ENCODE measurements at regions not wholly inside any gene's neighbourhood (a gene's known extent, or its start where the extent isn't known, plus 50 kb on each side); places are given as distances from the start of the nearest gene placed in this dataset.

DNA sequence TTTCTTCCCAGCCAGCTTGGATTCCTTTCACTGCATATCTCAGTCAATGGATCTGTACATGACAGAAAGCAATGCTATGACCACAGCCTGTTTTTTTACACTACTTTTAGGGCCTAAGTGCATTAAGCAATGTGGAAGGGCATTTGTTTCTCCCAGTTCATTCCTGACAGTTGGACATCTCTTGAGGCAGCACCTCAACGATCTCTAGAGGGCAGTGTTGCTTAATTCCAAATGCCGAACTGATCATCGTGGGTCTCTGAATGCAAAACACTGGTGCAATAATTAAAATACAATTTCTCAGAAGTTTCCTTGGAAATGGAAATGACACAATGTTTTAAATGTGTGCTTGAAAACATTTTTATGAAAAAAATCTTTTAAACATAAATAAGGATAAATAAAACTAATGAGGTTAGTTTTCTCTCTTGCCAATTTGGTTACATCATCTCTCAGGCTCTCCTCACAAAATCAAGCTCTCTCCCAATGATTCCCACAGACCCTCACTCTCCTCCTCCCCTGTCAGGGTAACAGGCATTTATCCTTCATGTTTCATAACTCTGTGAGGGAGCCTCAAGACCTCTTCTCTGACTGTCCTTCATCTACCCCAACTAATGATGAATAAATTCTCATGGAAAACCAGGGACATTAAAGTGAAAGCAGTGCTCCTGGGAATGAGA is 192.4 kb upstream of the SLC16A7 start:
- H3K4me2 ChIP-seq (ENCODE audit: low read depth, low read length), result peak overlapping the region; percentile 10; the same call in 1 of the 2 replicates
- H3K9me3 ChIP-seq (replicated peaks; ENCODE audit: insufficient read depth, low read length), result no peaks in the 10 kb centered on the region
- H2AFZ ChIP-seq (ENCODE audit: low read length), result no peak overlapping the region
- H3K27ac ChIP-seq (ENCODE audit: low read length), result no peak overlapping the region
- H3F3A ChIP-seq (ENCODE audit: insufficient read depth, low read length), result peaks cover 8% of the 10 kb centered on the region
- H3K4me1 ChIP-seq (ENCODE audit: low read length), result peaks cover 21% of the 10 kb centered on the region
- no peaks in the 10 kb centered on the region for H4K20me1 ChIP-seq (ENCODE audit: insufficient read depth, low read length)
- no peaks in the 10 kb centered on the region for H3K36me3 ChIP-seq (replicated peaks; ENCODE audit: insufficient read depth, low read length)
- no peaks in the 10 kb centered on the region for H3K27me3 ChIP-seq (replicated peaks; ENCODE audit: insufficient read depth, low read length)
- peak; percentile 56 for DNase-seq
- H3K79me2 ChIP-seq (ENCODE audit: low read length), result no peaks in the 10 kb centered on the region
- TF ChIP-seq EZH2 (optimal IDR thresholded peaks at IDR 0.05; ENCODE audit: low read depth, low read length) (no peak), CTCF (IDR thresholded peaks at IDR 0.05; ENCODE audit: low read length) (peak; percentile 85)
- H3K4me3 ChIP-seq (ENCODE audit: low read length), result no peak overlapping the region
- H3K9ac ChIP-seq (ENCODE audit: low read length), result no peak overlapping the region
- H3K9me2 ChIP-seq (replicated peaks; ENCODE audit: insufficient read depth, low read length), result no peaks in the 10 kb centered on the region

GRCh38 chr12:59401862-59402261 is 194.0 kb upstream of the SLC16A7 start:
- no peaks in the 10 kb centered on the region for H3K79me2 ChIP-seq (ENCODE audit: low read length)
- no peaks in the 10 kb centered on the region for H3K27me3 ChIP-seq (replicated peaks; ENCODE audit: insufficient read depth, low read length)
- peaks cover 8% of the 10 kb centered on the region for H3F3A ChIP-seq (ENCODE audit: insufficient read depth, low read length)
- DNase-seq, result no peak
- H3K9me3 ChIP-seq (replicated peaks; ENCODE audit: insufficient read depth, low read length), result no peaks in the 10 kb centered on the region
- peaks cover 20% of the 10 kb centered on the region for H3K4me1 ChIP-seq (ENCODE audit: low read length)
- no peak overlapping the region for H2AFZ ChIP-seq (ENCODE audit: low read length)
- no peaks in the 10 kb centered on the region for H3K36me3 ChIP-seq (replicated peaks; ENCODE audit: insufficient read depth, low read length)
- H3K9ac ChIP-seq (ENCODE audit: low read length), result no peak overlapping the region
- H3K4me3 ChIP-seq (ENCODE audit: low read length), result no peak overlapping the region
- no peaks in the 10 kb centered on the region for H4K20me1 ChIP-seq (ENCODE audit: insufficient read depth, low read length)
- H3K27ac ChIP-seq (ENCODE audit: low read length), result no peak overlapping the region
- no peak overlapping the region for H3K4me2 ChIP-seq (ENCODE audit: low read depth, low read length)
- TF ChIP-seq EZH2phosphoT487 (IDR thresholded peaks at IDR 0.05; ENCODE audit: low read length), result no peak
- TF ChIP-seq CTCF (IDR thresholded peaks at IDR 0.05; ENCODE audit: low read length), result no peak
- no peak for TF ChIP-seq EZH2 (optimal IDR thresholded peaks at IDR 0.05; ENCODE audit: low read depth, low read length)
- H3K9me2 ChIP-seq (replicated peaks; ENCODE audit: insufficient read depth, low read length), result no peaks in the 10 kb centered on the region

DNA sequence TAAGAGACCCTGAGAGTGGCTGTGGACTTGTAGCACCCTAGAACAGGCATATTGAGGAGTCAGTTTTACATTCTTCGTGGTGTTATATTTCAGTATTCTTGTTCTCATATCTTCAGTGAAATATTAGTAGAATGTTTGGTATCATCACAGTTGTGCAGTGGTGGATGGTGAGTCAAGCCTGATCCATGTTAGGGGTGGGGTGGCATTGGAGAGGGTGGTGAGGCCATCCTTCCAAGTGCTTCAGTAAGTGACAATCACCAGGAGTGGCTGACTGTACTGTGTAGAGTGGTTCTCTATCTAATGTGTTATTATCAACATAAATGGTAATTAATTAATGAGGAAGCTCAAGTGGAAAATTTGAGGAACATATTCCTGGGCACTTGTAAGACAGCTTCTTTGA is 197.7 kb upstream of the SLC16A7 start:
- Histone ChIP-seq H3K9ac (ENCODE audit: low read length) (no peak overlapping the region), H3F3A (ENCODE audit: insufficient read depth, low read length) (no peaks in the 10 kb centered on the region), H3K27me3 (replicated peaks; ENCODE audit: insufficient read depth, low read length) (no peaks in the 10 kb centered on the region), H2AFZ (ENCODE audit: low read length) (no peak overlapping the region), H3K9me2 (replicated peaks; ENCODE audit: insufficient read depth, low read length) (no peaks in the 10 kb centered on the region), H3K4me1 (ENCODE audit: low read length) (no peaks in the 10 kb centered on the region), H3K4me2 (ENCODE audit: low read depth, low read length) (no peak overlapping the region), H3K79me2 (ENCODE audit: low read length) (no peaks in the 10 kb centered on the region), H3K36me3 (replicated peaks; ENCODE audit: insufficient read depth, low read length) (no peaks in the 10 kb centered on the region), H3K27ac (ENCODE audit: low read length) (no peak overlapping the region), H3K9me3 (replicated peaks; ENCODE audit: insufficient read depth, low read length) (no peaks in the 10 kb centered on the region), H3K4me3 (ENCODE audit: low read length) (no peak overlapping the region), H4K20me1 (ENCODE audit: insufficient read depth, low read length) (no peaks in the 10 kb centered on the region)
- DNase-seq, result no peak
- TF ChIP-seq CTCF (IDR thresholded peaks at IDR 0.05; ENCODE audit: low read length), result no peak
- no peak for TF ChIP-seq EZH2phosphoT487 (IDR thresholded peaks at IDR 0.05; ENCODE audit: low read length)
- no peak for TF ChIP-seq EZH2 (optimal IDR thresholded peaks at IDR 0.05; ENCODE audit: low read depth, low read length)

All from MM.1S (cell line).